ENCODE measurements at regions not wholly inside any gene's neighbourhood (a gene's known extent, or its start where the extent isn't known, plus 50 kb on each side); places are given as distances from the start of the nearest gene placed in this dataset.
A peak's percentile ranks its signal among the peaks of the same experiment; 100 is the strongest.

DNA sequence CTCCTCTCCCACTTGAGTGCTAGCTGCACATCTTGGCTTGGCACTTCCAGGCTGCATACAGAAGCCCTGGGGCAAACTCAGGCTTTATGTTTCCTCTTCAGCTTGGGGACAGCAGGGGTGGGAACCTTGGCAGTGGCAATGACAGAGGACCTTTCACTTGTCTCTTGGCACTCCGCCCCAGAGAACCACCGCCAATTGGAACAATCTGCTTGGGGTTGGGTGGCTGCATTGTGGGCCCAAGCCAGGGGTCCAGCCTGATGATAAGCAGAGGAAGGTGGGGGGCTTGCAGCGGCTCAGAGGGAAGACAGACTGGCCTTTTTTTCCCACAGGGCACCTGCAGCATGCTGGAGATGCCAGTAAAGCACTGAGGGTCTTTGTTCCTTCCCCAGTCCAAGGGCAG is 179.0 kb upstream of the NMUR2 start:
- Histone ChIP-seq H3K9me2 (replicated peaks; ENCODE audit: low read length) (no peaks in the 10 kb centered on the region), H3K4me2 (ENCODE audit: low read length) (no peak overlapping the region), H3K4me3 (ENCODE audit: low read length) (no peak overlapping the region), H3K9ac (ENCODE audit: low read length) (no peak overlapping the region), H3K4me1 (ENCODE audit: insufficient read depth, low read length) (no peaks in the 10 kb centered on the region), H2AFZ (ENCODE audit: low read length) (no peak overlapping the region), H3K27me3 (ENCODE audit: low read length) (no peaks in the 10 kb centered on the region), H4K20me1 (ENCODE audit: low read length) (no peaks in the 10 kb centered on the region), H3K36me3 (ENCODE audit: low read depth, low read length) (no peaks in the 10 kb centered on the region), H3K9me3 (ENCODE audit: low read length) (no peaks in the 10 kb centered on the region), H3K79me2 (ENCODE audit: low read length) (no peaks in the 10 kb centered on the region), H3F3A (ENCODE audit: low read length, unreplicated experiment) (no peaks in the 10 kb centered on the region), H3K27ac (ENCODE audit: low read length) (no peak overlapping the region)
- ATAC-seq (no peak), DNase-seq (no peak)
- TF ChIP-seq, protein P1, sequence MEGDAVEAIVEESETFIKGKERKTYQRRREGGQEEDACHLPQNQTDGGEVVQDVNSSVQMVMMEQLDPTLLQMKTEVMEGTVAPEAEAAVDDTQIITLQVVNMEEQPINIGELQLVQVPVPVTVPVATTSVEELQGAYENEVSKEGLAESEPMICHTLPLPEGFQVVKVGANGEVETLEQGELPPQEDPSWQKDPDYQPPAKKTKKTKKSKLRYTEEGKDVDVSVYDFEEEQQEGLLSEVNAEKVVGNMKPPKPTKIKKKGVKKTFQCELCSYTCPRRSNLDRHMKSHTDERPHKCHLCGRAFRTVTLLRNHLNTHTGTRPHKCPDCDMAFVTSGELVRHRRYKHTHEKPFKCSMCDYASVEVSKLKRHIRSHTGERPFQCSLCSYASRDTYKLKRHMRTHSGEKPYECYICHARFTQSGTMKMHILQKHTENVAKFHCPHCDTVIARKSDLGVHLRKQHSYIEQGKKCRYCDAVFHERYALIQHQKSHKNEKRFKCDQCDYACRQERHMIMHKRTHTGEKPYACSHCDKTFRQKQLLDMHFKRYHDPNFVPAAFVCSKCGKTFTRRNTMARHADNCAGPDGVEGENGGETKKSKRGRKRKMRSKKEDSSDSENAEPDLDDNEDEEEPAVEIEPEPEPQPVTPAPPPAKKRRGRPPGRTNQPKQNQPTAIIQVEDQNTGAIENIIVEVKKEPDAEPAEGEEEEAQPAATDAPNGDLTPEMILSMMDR (conservative IDR thresholded peaks at IDR 0.05; ENCODE audit: low read depth, low read length), result no peak
- no peak for TF ChIP-seq EZH2 (IDR thresholded peaks at IDR 0.05; ENCODE audit: low read length, unreplicated experiment)
- no peak for TF ChIP-seq EZH2phosphoT487 (IDR thresholded peaks at IDR 0.05; ENCODE audit: borderline replicate concordance, low read length)
- POLR2A ChIA-PET (ENCODE audit: unreplicated experiment), result no interaction called here
- intact Hi-C loops (cut with micrococcal nuclease), result no loop called here
- BruUV-seq (replicated peaks), result no TSS peak
- CTCF ChIA-PET, result no interaction called here

DNA sequence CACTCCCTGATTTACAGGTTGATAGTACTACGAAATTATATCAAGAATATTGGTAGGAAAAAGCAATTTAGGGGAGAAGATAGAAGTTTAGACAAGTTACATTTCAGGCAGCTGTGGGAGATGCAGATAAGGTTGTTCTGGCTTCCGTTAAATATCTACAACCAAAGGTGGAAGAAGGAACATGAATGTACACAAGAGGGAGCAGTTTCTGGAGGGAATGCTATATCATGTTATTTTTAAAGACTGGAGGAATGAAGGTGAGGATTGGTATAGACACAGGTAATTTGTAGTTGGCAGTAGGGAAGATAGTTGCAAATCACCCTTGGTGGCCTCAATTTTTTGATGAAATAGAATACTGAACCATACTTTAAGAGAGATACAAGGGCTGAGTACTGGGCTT is 187.3 kb upstream of the NMUR2 start:
- no peak overlapping the region for H3K4me2 ChIP-seq (ENCODE audit: low read length)
- H3K27me3 ChIP-seq (ENCODE audit: low read length), result no peaks in the 10 kb centered on the region
- no peaks in the 10 kb centered on the region for H3K9me3 ChIP-seq (ENCODE audit: low read length)
- no TSS peak for BruUV-seq (replicated peaks)
- TF ChIP-seq EZH2 (IDR thresholded peaks at IDR 0.05; ENCODE audit: low read length, unreplicated experiment) (no peak), EZH2phosphoT487 (IDR thresholded peaks at IDR 0.05; ENCODE audit: borderline replicate concordance, low read length) (no peak)
- TF ChIP-seq, protein P1 (conservative IDR thresholded peaks at IDR 0.05; ENCODE audit: low read depth, low read length), result no peak; the same call in 1 of the 2 replicates
- H3K9me2 ChIP-seq (replicated peaks; ENCODE audit: low read length), result no peaks in the 10 kb centered on the region
- no peak overlapping the region for H3K4me3 ChIP-seq (ENCODE audit: low read length)
- ATAC-seq, result no peak
- peak; percentile 3 for DNase-seq
- no peaks in the 10 kb centered on the region for H4K20me1 ChIP-seq (ENCODE audit: low read length)
- ChIA-PET POLR2A (ENCODE audit: unreplicated experiment) (no interaction called here), CTCF (no interaction called here)
- H3K79me2 ChIP-seq (ENCODE audit: low read length), result no peaks in the 10 kb centered on the region
- no peaks in the 10 kb centered on the region for H3F3A ChIP-seq (ENCODE audit: low read length, unreplicated experiment)
- H3K4me1 ChIP-seq (ENCODE audit: insufficient read depth, low read length), result no peaks in the 10 kb centered on the region
- H3K36me3 ChIP-seq (ENCODE audit: low read depth, low read length), result no peaks in the 10 kb centered on the region
- H2AFZ ChIP-seq (ENCODE audit: low read length), result no peak overlapping the region
- intact Hi-C loops (cut with micrococcal nuclease), result no loop called here
- no peak overlapping the region for H3K9ac ChIP-seq (ENCODE audit: low read length)
- H3K27ac ChIP-seq (ENCODE audit: low read length), result no peak overlapping the region

DNA sequence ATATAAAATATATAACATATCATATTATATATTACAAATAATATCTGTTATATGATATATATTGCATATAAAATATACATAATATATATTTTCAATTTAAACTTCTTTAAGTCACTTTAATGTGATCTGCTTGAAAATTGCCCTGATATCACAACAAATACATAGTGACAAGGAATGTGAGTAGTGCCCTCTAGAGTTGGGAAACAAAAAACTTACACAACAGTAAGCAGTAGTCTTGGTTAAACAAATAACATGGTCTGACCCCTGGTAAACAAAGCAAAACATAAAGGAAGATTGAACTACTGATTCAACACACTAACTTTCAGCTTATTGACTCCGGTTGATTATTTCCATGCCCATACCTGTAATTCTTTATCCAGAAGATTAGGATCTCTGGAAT is 188.3 kb upstream of the NMUR2 start:
- H3K36me3 ChIP-seq (ENCODE audit: low read depth, low read length), result no peaks in the 10 kb centered on the region
- BruUV-seq (replicated peaks), result no TSS peak
- H3K79me2 ChIP-seq (ENCODE audit: low read length), result no peaks in the 10 kb centered on the region
- no peaks in the 10 kb centered on the region for H3F3A ChIP-seq (ENCODE audit: low read length, unreplicated experiment)
- no peaks in the 10 kb centered on the region for H3K4me1 ChIP-seq (ENCODE audit: insufficient read depth, low read length)
- POLR2A ChIA-PET (ENCODE audit: unreplicated experiment), result no interaction called here
- DNase-seq (no peak), ATAC-seq (no peak)
- intact Hi-C loops (cut with micrococcal nuclease), result no loop called here
- H3K9me3 ChIP-seq (ENCODE audit: low read length), result no peaks in the 10 kb centered on the region
- no peaks in the 10 kb centered on the region for H3K9me2 ChIP-seq (replicated peaks; ENCODE audit: low read length)
- H3K4me3 ChIP-seq (ENCODE audit: low read length), result no peak overlapping the region
- TF ChIP-seq EZH2phosphoT487 (IDR thresholded peaks at IDR 0.05; ENCODE audit: borderline replicate concordance, low read length), result no peak
- TF ChIP-seq, protein P1 (conservative IDR thresholded peaks at IDR 0.05; ENCODE audit: low read depth, low read length), result peak; percentile 36
- TF ChIP-seq EZH2 (IDR thresholded peaks at IDR 0.05; ENCODE audit: low read length, unreplicated experiment), result no peak
- H3K4me2 ChIP-seq (ENCODE audit: low read length), result no peak overlapping the region
- CTCF ChIA-PET, result no interaction called here
- no peak overlapping the region for H3K9ac ChIP-seq (ENCODE audit: low read length)
- no peaks in the 10 kb centered on the region for H4K20me1 ChIP-seq (ENCODE audit: low read length)
- H3K27me3 ChIP-seq (ENCODE audit: low read length), result no peaks in the 10 kb centered on the region
- H3K27ac ChIP-seq (ENCODE audit: low read length), result no peak overlapping the region
- H2AFZ ChIP-seq (ENCODE audit: low read length), result no peak overlapping the region
